ENCODE measurements at regions not wholly inside any gene's neighbourhood (a gene's known extent, or its start where the extent isn't known, plus 50 kb on each side); places are given as distances from the start of the nearest gene placed in this dataset.

- Histone ChIP-seq H3K79me2 (ENCODE audit: low read length) (no peaks in the 10 kb centered on the region), H3K9me2 (replicated peaks; ENCODE audit: insufficient read depth, low read length) (no peaks in the 10 kb centered on the region), H3K36me3 (ENCODE audit: insufficient read depth, low read length) (no peaks in the 10 kb centered on the region), H3K4me3 (ENCODE audit: low read length) (no peak overlapping the region), H3K9me3 (ENCODE audit: low read length) (no peaks in the 10 kb centered on the region), H3K4me1 (ENCODE audit: low read length) (no peaks in the 10 kb centered on the region), H4K20me1 (ENCODE audit: insufficient read depth, low read depth, low read length) (no peaks in the 10 kb centered on the region), H3K9ac (ENCODE audit: low read length) (no peak overlapping the region), H3K27me3 (ENCODE audit: low read length) (no peaks in the 10 kb centered on the region), H3K4me2 (ENCODE audit: low read depth, low read length, poor library complexity, severe bottlenecking) (no peak overlapping the region), H2AFZ (ENCODE audit: low read length) (no peak overlapping the region), H3K27ac (ENCODE audit: low read length) (no peak overlapping the region)
- DNase-seq = no peak
Measured at GRCh38 chr2:22616031-22616430, 768.9 kb upstream of the KLHL29 start.

- H3K79me2 ChIP-seq (ENCODE audit: low read length) = no peaks in the 10 kb centered on the region
- no peaks in the 10 kb centered on the region for H3K9me2 ChIP-seq (replicated peaks; ENCODE audit: insufficient read depth, low read length)
- H3K4me2 ChIP-seq (ENCODE audit: low read depth, low read length, poor library complexity, severe bottlenecking) = no peak overlapping the region
- H3K4me3 ChIP-seq (ENCODE audit: low read length) = no peak overlapping the region
- H3K4me1 ChIP-seq (ENCODE audit: low read length) = peaks cover 2% of the 10 kb centered on the region; the same call in 1 of the 2 replicates
- no peak overlapping the region for H3K27ac ChIP-seq (ENCODE audit: low read length)
- H4K20me1 ChIP-seq (ENCODE audit: insufficient read depth, low read depth, low read length) = no peaks in the 10 kb centered on the region
- no peak overlapping the region for H2AFZ ChIP-seq (ENCODE audit: low read length)
- H3K9ac ChIP-seq (ENCODE audit: low read length) = no peak overlapping the region
- DNase-seq = no peak
- no peaks in the 10 kb centered on the region for H3K36me3 ChIP-seq (ENCODE audit: insufficient read depth, low read length)
- no peaks in the 10 kb centered on the region for H3K9me3 ChIP-seq (ENCODE audit: low read length)
- no peaks in the 10 kb centered on the region for H3K27me3 ChIP-seq (ENCODE audit: low read length)
Measured at GRCh38 chr2:22623620-22624019, 761.4 kb upstream of the KLHL29 start.

- Histone ChIP-seq H3K27me3 (ENCODE audit: low read length) (no peaks in the 10 kb centered on the region), H2AFZ (ENCODE audit: low read length) (no peak overlapping the region), H3K9me3 (ENCODE audit: low read length) (no peaks in the 10 kb centered on the region), H3K79me2 (ENCODE audit: low read length) (no peaks in the 10 kb centered on the region), H3K27ac (ENCODE audit: low read length) (no peak overlapping the region), H3K9ac (ENCODE audit: low read length) (no peak overlapping the region), H3K9me2 (replicated peaks; ENCODE audit: insufficient read depth, low read length) (no peaks in the 10 kb centered on the region), H3K4me2 (ENCODE audit: low read depth, low read length, poor library complexity, severe bottlenecking) (no peak overlapping the region), H3K4me1 (ENCODE audit: low read length) (peaks cover 2% of the 10 kb centered on the region; the same call in 1 of the 2 replicates), H4K20me1 (ENCODE audit: insufficient read depth, low read depth, low read length) (no peaks in the 10 kb centered on the region), H3K36me3 (ENCODE audit: insufficient read depth, low read length) (no peaks in the 10 kb centered on the region), H3K4me3 (ENCODE audit: low read length) (no peak overlapping the region)
- DNase-seq = peak; percentile 83
Measured at GRCh38 chr2:22626621-22627020, 758.4 kb upstream of the KLHL29 start.

- no peak overlapping the region for H3K4me3 ChIP-seq (ENCODE audit: low read length)
- H4K20me1 ChIP-seq (ENCODE audit: insufficient read depth, low read depth, low read length) = no peaks in the 10 kb centered on the region
- no peaks in the 10 kb centered on the region for H3K9me2 ChIP-seq (replicated peaks; ENCODE audit: insufficient read depth, low read length)
- H3K9me3 ChIP-seq (ENCODE audit: low read length) = no peaks in the 10 kb centered on the region
- H3K27me3 ChIP-seq (ENCODE audit: low read length) = no peaks in the 10 kb centered on the region
- H2AFZ ChIP-seq (ENCODE audit: low read length) = no peak overlapping the region
- no peak for DNase-seq
- H3K79me2 ChIP-seq (ENCODE audit: low read length) = no peaks in the 10 kb centered on the region
- no peak overlapping the region for H3K9ac ChIP-seq (ENCODE audit: low read length)
- no peak overlapping the region for H3K4me2 ChIP-seq (ENCODE audit: low read depth, low read length, poor library complexity, severe bottlenecking)
- no peaks in the 10 kb centered on the region for H3K36me3 ChIP-seq (ENCODE audit: insufficient read depth, low read length)
- peaks cover 2% of the 10 kb centered on the region; the same call in 1 of the 2 replicates for H3K4me1 ChIP-seq (ENCODE audit: low read length)
- no peak overlapping the region for H3K27ac ChIP-seq (ENCODE audit: low read length)
Measured at GRCh38 chr2:22628221-22628620, 756.8 kb upstream of the KLHL29 start.

- no peaks in the 10 kb centered on the region for H4K20me1 ChIP-seq (ENCODE audit: insufficient read depth, low read depth, low read length)
- no peaks in the 10 kb centered on the region for H3K9me2 ChIP-seq (replicated peaks; ENCODE audit: insufficient read depth, low read length)
- H3K4me2 ChIP-seq (ENCODE audit: low read depth, low read length, poor library complexity, severe bottlenecking) = no peak overlapping the region
- H3K9ac ChIP-seq (ENCODE audit: low read length) = no peak overlapping the region
- no peak for DNase-seq
- H3K4me3 ChIP-seq (ENCODE audit: low read length) = no peak overlapping the region
- H2AFZ ChIP-seq (ENCODE audit: low read length) = no peak overlapping the region
- no peaks in the 10 kb centered on the region for H3K79me2 ChIP-seq (ENCODE audit: low read length)
- H3K27me3 ChIP-seq (ENCODE audit: low read length) = no peaks in the 10 kb centered on the region
- H3K4me1 ChIP-seq (ENCODE audit: low read length) = peaks cover 2% of the 10 kb centered on the region; the same call in 1 of the 2 replicates
- no peaks in the 10 kb centered on the region for H3K9me3 ChIP-seq (ENCODE audit: low read length)
- H3K36me3 ChIP-seq (ENCODE audit: insufficient read depth, low read length) = no peaks in the 10 kb centered on the region
- H3K27ac ChIP-seq (ENCODE audit: low read length) = no peak overlapping the region
Measured at GRCh38 chr2:22628906-22629305, 756.1 kb upstream of the KLHL29 start.

GRCh38 chr2:22634167-22634566 lies 750.8 kb upstream of the KLHL29 start:
- Histone ChIP-seq H3K36me3 (ENCODE audit: insufficient read depth, low read length) (no peaks in the 10 kb centered on the region), H2AFZ (ENCODE audit: low read length) (no peak overlapping the region), H3K4me1 (ENCODE audit: low read length) (peaks cover 17% of the 10 kb centered on the region), H3K9me2 (replicated peaks; ENCODE audit: insufficient read depth, low read length) (no peaks in the 10 kb centered on the region), H4K20me1 (ENCODE audit: insufficient read depth, low read depth, low read length) (no peaks in the 10 kb centered on the region), H3K9me3 (ENCODE audit: low read length) (no peaks in the 10 kb centered on the region), H3K9ac (ENCODE audit: low read length) (no peak overlapping the region), H3K4me2 (ENCODE audit: low read depth, low read length, poor library complexity, severe bottlenecking) (no peak overlapping the region), H3K27me3 (ENCODE audit: low read length) (no peaks in the 10 kb centered on the region), H3K4me3 (ENCODE audit: low read length) (no peak overlapping the region), H3K27ac (ENCODE audit: low read length) (no peak overlapping the region), H3K79me2 (ENCODE audit: low read length) (no peaks in the 10 kb centered on the region)
- DNase-seq = no peak

GRCh38 chr2:22656426-22656825 lies 728.6 kb upstream of the KLHL29 start:
- no peak for DNase-seq
- H3K4me3 ChIP-seq (ENCODE audit: low read length) = no peak overlapping the region
- no peaks in the 10 kb centered on the region for H3K36me3 ChIP-seq (ENCODE audit: insufficient read depth, low read length)
- no peak overlapping the region for H3K27ac ChIP-seq (ENCODE audit: low read length)
- H4K20me1 ChIP-seq (ENCODE audit: insufficient read depth, low read depth, low read length) = no peaks in the 10 kb centered on the region
- H3K4me1 ChIP-seq (ENCODE audit: low read length) = peaks cover 7% of the 10 kb centered on the region
- no peaks in the 10 kb centered on the region for H3K9me2 ChIP-seq (replicated peaks; ENCODE audit: insufficient read depth, low read length)
- no peak overlapping the region for H2AFZ ChIP-seq (ENCODE audit: low read length)
- no peak overlapping the region for H3K4me2 ChIP-seq (ENCODE audit: low read depth, low read length, poor library complexity, severe bottlenecking)
- no peak overlapping the region for H3K9ac ChIP-seq (ENCODE audit: low read length)
- no peaks in the 10 kb centered on the region for H3K79me2 ChIP-seq (ENCODE audit: low read length)
- peaks cover 4% of the 10 kb centered on the region; the same call in 1 of the 2 replicates for H3K9me3 ChIP-seq (ENCODE audit: low read length)
- no peaks in the 10 kb centered on the region for H3K27me3 ChIP-seq (ENCODE audit: low read length)

GRCh38 chr2:22673529-22673928 lies 711.5 kb upstream of the KLHL29 start:
- peak; percentile 53 for DNase-seq
- no peaks in the 10 kb centered on the region for H3K27me3 ChIP-seq (ENCODE audit: low read length)
- no peaks in the 10 kb centered on the region for H3K36me3 ChIP-seq (ENCODE audit: insufficient read depth, low read length)
- H3K79me2 ChIP-seq (ENCODE audit: low read length) = no peaks in the 10 kb centered on the region
- H3K4me1 ChIP-seq (ENCODE audit: low read length) = peaks cover 27% of the 10 kb centered on the region
- no peaks in the 10 kb centered on the region for H3K9me3 ChIP-seq (ENCODE audit: low read length)
- no peak overlapping the region for H2AFZ ChIP-seq (ENCODE audit: low read length)
- H3K27ac ChIP-seq (ENCODE audit: low read length) = no peak overlapping the region
- peak overlapping the region; percentile 11; the same call in 1 of the 2 replicates for H3K4me3 ChIP-seq (ENCODE audit: low read length)
- H3K9ac ChIP-seq (ENCODE audit: low read length) = peak overlapping the region; percentile 10; the same call in 1 of the 2 replicates
- no peaks in the 10 kb centered on the region for H3K9me2 ChIP-seq (replicated peaks; ENCODE audit: insufficient read depth, low read length)
- H4K20me1 ChIP-seq (ENCODE audit: insufficient read depth, low read depth, low read length) = no peaks in the 10 kb centered on the region
- peak overlapping the region; percentile 45 for H3K4me2 ChIP-seq (ENCODE audit: low read depth, low read length, poor library complexity, severe bottlenecking)

GRCh38 chr2:22683914-22684313 lies 701.1 kb upstream of the KLHL29 start:
- no peak overlapping the region for H3K4me3 ChIP-seq (ENCODE audit: low read length)
- no peaks in the 10 kb centered on the region for H3K27me3 ChIP-seq (ENCODE audit: low read length)
- H3K9ac ChIP-seq (ENCODE audit: low read length) = no peak overlapping the region
- H4K20me1 ChIP-seq (ENCODE audit: insufficient read depth, low read depth, low read length) = no peaks in the 10 kb centered on the region
- H3K9me2 ChIP-seq (replicated peaks; ENCODE audit: insufficient read depth, low read length) = no peaks in the 10 kb centered on the region
- peak overlapping the region; percentile 26 for H3K4me2 ChIP-seq (ENCODE audit: low read depth, low read length, poor library complexity, severe bottlenecking)
- peaks cover 13% of the 10 kb centered on the region; the same call in 1 of the 2 replicates for H3K36me3 ChIP-seq (ENCODE audit: insufficient read depth, low read length)
- H3K9me3 ChIP-seq (ENCODE audit: low read length) = no peaks in the 10 kb centered on the region
- peak; percentile 77 for DNase-seq
- no peak overlapping the region for H2AFZ ChIP-seq (ENCODE audit: low read length)
- H3K79me2 ChIP-seq (ENCODE audit: low read length) = no peaks in the 10 kb centered on the region
- H3K4me1 ChIP-seq (ENCODE audit: low read length) = peaks cover 35% of the 10 kb centered on the region
- H3K27ac ChIP-seq (ENCODE audit: low read length) = no peak overlapping the region

All from Karpas-422 (cell line).